PC-9 (cell line): ENCODE measurements at regions not wholly inside any gene's neighbourhood (a gene's known extent, or its start where the extent isn't known, plus 50 kb on each side); places are given as distances from the start of the nearest gene placed in this dataset.
"Not testable (repeated sequence)": the region's sequence is repeated elsewhere in the genome, so short reads cannot be mapped to it uniquely, and the experiment has no call there.

ENCODE experiments used
- BruUV-seq: library from RNA; stranded (reverse); fragments of 400-500 nt; replicated peaks from 2 replicates; lab custom pipeline; 2021; lab: Mats Ljungman, UMichigan
- CTCF ChIA-PET: fragments of 300-600 bp; sonication (Branson Sonifier 250); formaldehyde crosslinking; loops from one replicate; lab custom pipeline; 2022; ENCODE audit warnings: antibody characterized with exemption; lab: Charles Lee
- POLR2A ChIA-PET: fragments of 300-600 bp; sonication (Branson Sonifier 250); formaldehyde crosslinking; loops from one replicate; lab custom pipeline; 2022; ENCODE audit warnings: antibody characterized with exemption; ENCODE audit not compliant: unreplicated experiment; lab: Charles Lee
- DNase-seq, 2 experiments: peaks; one replicate each; pipeline versions ENCODE4 v3.0.0 to v3.0.0-alpha.2; 2015 to 2022; ENCODE audit warnings: mixed read lengths in 1 of 2
- H2AFZ ChIP-seq: fragments of 200-600 bp; sonication (generic); 2 replicates; pipeline ENCODE4 v1.8.1; 2017; ENCODE audit warnings: antibody characterized with exemption
- H3F3A ChIP-seq: fragments of 200-600 bp; sonication (generic); 2 replicates; pipeline ENCODE4 v1.8.1; 2017; ENCODE audit warnings: antibody characterized with exemption, mild to moderate bottlenecking, low read depth; ENCODE audit not compliant: insufficient read depth
- H3K27ac ChIP-seq: fragments of 200-600 bp; sonication (generic); 2 replicates; pipeline ENCODE4 v1.6.1; 2016; ENCODE audit warnings: mixed run types
- H3K27me3 ChIP-seq: fragments of 200-600 bp; sonication (generic); 2 replicates; pipeline ENCODE4 v1.6.1; 2016; ENCODE audit warnings: low read depth, mixed run types; ENCODE audit not compliant: insufficient read depth
- H3K36me3 ChIP-seq: fragments of 200-600 bp; sonication (generic); 2 replicates; pipeline ENCODE4 v1.6.1; 2016; ENCODE audit warnings: low read depth, mixed run types
- H3K4me1 ChIP-seq: fragments of 200-600 bp; sonication (generic); replicated peaks from 2 replicates; pipeline ENCODE4 v1.6.1; 2016; ENCODE audit warnings: mixed run types; ENCODE audit not compliant: insufficient read depth
- H3K4me2 ChIP-seq: fragments of 200-600 bp; sonication (generic); 2 replicates; pipeline ENCODE4 v1.6.1; 2017; ENCODE audit warnings: mixed run types
- H3K4me3 ChIP-seq: fragments of 200-600 bp; sonication (generic); 2 replicates; pipeline ENCODE4 v1.6.1; 2016; ENCODE audit warnings: mixed run types
- H3K79me2 ChIP-seq: fragments of 200-600 bp; sonication (generic); 2 replicates; pipeline ENCODE4 v1.6.1; 2017; ENCODE audit warnings: low read depth, mixed run types
- H3K9me2 ChIP-seq: fragments of 200-600 bp; sonication (generic); 2 replicates; pipeline ENCODE4 v1.8.1; 2017; ENCODE audit warnings: mild to moderate bottlenecking; ENCODE audit not compliant: insufficient read depth
- H3K9me3 ChIP-seq: fragments of 200-600 bp; sonication (generic); 2 replicates; pipeline ENCODE4 v1.8.1; 2016; ENCODE audit warnings: low read depth; ENCODE audit not compliant: insufficient read depth
- H4K20me1 ChIP-seq: fragments of 200-600 bp; sonication (generic); 2 replicates; pipeline ENCODE4 v1.8.1; 2017; ENCODE audit not compliant: insufficient read depth
- CTCF ChIP-seq: fragments of 200-600 bp; sonication (generic); conservative IDR thresholded peaks from 2 replicates; pipeline ENCODE4 v1.6.1; 2017; ENCODE audit warnings: mixed run types, antibody characterized with exemption, mild to moderate bottlenecking, moderate library complexity
- EZH2 ChIP-seq: fragments of 200-600 bp; sonication (generic); IDR thresholded peaks from 2 replicates; pipeline ENCODE4 v1.8.0; 2017; ENCODE audit warnings: antibody characterized with exemption, low read depth
- intact Hi-C: fragments of 100-400 bp; cut with micrococcal nuclease; formaldehyde crosslinking; loops from one replicate; pipeline ENCODE4 v1.10.0; 2022; ENCODE audit not compliant: unreplicated experiment

DNA sequence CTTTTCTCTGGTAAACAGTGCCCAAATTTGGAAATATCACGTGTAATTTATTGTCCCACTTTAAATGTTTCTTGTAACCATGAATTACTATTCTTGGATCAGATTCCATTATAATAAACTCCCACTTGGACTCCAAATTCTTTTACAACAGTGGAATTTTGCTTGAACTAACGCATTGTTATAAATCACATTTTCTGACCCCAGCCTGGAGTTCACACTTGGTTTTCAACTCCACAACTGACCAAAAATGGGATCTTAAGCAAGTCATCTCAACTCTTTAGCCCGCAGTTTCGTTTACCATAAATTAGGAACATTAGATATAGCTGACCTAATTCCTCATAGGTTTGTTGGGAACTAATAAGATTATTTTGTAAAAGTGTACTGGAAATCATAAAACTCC, 336.8 kb upstream of the NCAM1 start:
- intact Hi-C loops: no loop called here
- Histone ChIP-seq H3K27me3 (no peaks in the 10 kb centered on the region), H4K20me1 (no peaks in the 10 kb centered on the region; the same call in 1 of the 2 replicates), H3K79me2 (no peaks in the 10 kb centered on the region), H3F3A (peaks cover 13% of the 10 kb centered on the region; the same call in 1 of the 2 replicates), H3K4me1 (peaks cover 17% of the 10 kb centered on the region), H3K9me2 (no peaks in the 10 kb centered on the region), H3K36me3 (no peaks in the 10 kb centered on the region), H3K4me3 (no peak overlapping the region), H3K27ac (no peak overlapping the region), H3K4me2 (no peak overlapping the region), H2AFZ (no peak overlapping the region), H3K9me3 (no peaks in the 10 kb centered on the region)
- BruUV-seq: no TSS peak
- TF ChIP-seq CTCF (no peak), EZH2 (no peak)
- CTCF ChIA-PET: no interaction called here
- no peak for DNase-seq
- POLR2A ChIA-PET: no interaction called here

- H3K4me1 ChIP-seq: peaks cover 17% of the 10 kb centered on the region
- CTCF ChIA-PET, intact Hi-C loops, H3K27ac ChIP-seq, POLR2A ChIA-PET, H3K9me2 ChIP-seq, H3K4me2 ChIP-seq, H3K36me3 ChIP-seq, H3K79me2 ChIP-seq, BruUV-seq, H3K4me3 ChIP-seq, H3K9me3 ChIP-seq, H4K20me1 ChIP-seq, H2AFZ ChIP-seq, H3K27me3 ChIP-seq, DNase-seq: not testable (repeated sequence)
- peaks cover 13% of the 10 kb centered on the region; the same call in 1 of the 2 replicates for H3F3A ChIP-seq
Measured at GRCh38 chr11:112624971-112625370, 336.2 kb upstream of the NCAM1 start.

GRCh38 chr11:112625814-112626213, 335.4 kb upstream of the NCAM1 start:
- Histone ChIP-seq H4K20me1 (no peaks in the 10 kb centered on the region; the same call in 1 of the 2 replicates), H3K4me1 (peaks cover 10% of the 10 kb centered on the region), H3K9me3 (no peaks in the 10 kb centered on the region), H3K36me3 (no peaks in the 10 kb centered on the region), H3K27me3 (no peaks in the 10 kb centered on the region), H3F3A (peaks cover 8% of the 10 kb centered on the region; the same call in 1 of the 2 replicates), H3K79me2 (no peaks in the 10 kb centered on the region), H3K4me3 (no peak overlapping the region), H3K4me2 (no peak overlapping the region), H2AFZ (no peak overlapping the region), H3K27ac (no peak overlapping the region), H3K9me2 (no peaks in the 10 kb centered on the region)
- DNase-seq: no peak
- intact Hi-C loops: no loop called here
- no TSS peak for BruUV-seq
- TF ChIP-seq EZH2: no peak
- no peak for TF ChIP-seq CTCF
- ChIA-PET CTCF (no interaction called here), POLR2A (no interaction called here)

DNA sequence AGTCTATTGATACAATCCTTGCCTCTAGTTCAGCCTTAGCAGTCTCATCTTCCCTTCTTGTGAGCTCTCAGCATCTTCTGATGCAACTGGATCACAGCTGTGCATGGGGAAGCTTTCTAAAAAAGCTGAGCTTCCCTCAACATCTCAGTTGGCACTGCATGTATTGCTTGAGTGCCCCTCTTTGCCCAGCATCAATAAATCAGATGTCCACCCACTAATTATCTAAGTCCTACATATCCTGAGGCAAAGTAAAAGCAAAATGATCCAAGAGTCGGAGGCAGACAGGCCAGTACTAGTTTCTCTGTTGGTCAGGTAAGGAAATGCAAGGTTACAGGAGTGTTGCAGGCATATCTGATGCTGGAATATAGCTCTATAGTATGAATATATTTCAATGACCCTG, 334.5 kb upstream of the NCAM1 start:
- Histone ChIP-seq H3K9me2 (no peaks in the 10 kb centered on the region), H3K27ac (no peak overlapping the region), H3K4me2 (no peak overlapping the region), H3K9me3 (no peaks in the 10 kb centered on the region), H3K4me1 (peaks cover under 1% of the 10 kb centered on the region; the same call in 1 of the 2 replicates), H2AFZ (no peak overlapping the region), H3K4me3 (no peak overlapping the region), H3F3A (no peaks in the 10 kb centered on the region; the same call in 1 of the 2 replicates), H3K36me3 (no peaks in the 10 kb centered on the region), H4K20me1 (no peaks in the 10 kb centered on the region), H3K27me3 (no peaks in the 10 kb centered on the region), H3K79me2 (no peaks in the 10 kb centered on the region)
- no TSS peak for BruUV-seq
- ChIA-PET POLR2A (no interaction called here), CTCF (no interaction called here)
- intact Hi-C loops: no loop called here
- no peak for DNase-seq
- TF ChIP-seq EZH2: no peak
- no peak for TF ChIP-seq CTCF
